GM18505 (cell line): ENCODE measurements at regions not wholly inside any gene's neighbourhood (a gene's known extent, or its start where the extent isn't known, plus 50 kb on each side); places are given as distances from the start of the nearest gene placed in this dataset.
"Not testable (repeated sequence)": the region's sequence is repeated elsewhere in the genome, so short reads cannot be mapped to it uniquely, and the experiment has no call there.

Experiments
- ATAC-seq: cut with Tn5 transposase; IDR thresholded peaks from one replicate; pipeline ENCODE4 v1.9.1; 2021; ENCODE audit not compliant: unreplicated experiment
- POLR2A ChIP-seq: IDR thresholded peaks from 4 replicates; pipeline ENCODE4 v1.6.1; 2011; ENCODE audit warnings: borderline replicate concordance; ENCODE audit not compliant: insufficient read depth, insufficient read length; ENCODE audit errors: extremely low read depth

GRCh38 chr7:42550706-42551470, 313.9 kb upstream of the GLI3 start:
- ATAC-seq = no peak
- no peak for TF ChIP-seq POLR2A

DNA sequence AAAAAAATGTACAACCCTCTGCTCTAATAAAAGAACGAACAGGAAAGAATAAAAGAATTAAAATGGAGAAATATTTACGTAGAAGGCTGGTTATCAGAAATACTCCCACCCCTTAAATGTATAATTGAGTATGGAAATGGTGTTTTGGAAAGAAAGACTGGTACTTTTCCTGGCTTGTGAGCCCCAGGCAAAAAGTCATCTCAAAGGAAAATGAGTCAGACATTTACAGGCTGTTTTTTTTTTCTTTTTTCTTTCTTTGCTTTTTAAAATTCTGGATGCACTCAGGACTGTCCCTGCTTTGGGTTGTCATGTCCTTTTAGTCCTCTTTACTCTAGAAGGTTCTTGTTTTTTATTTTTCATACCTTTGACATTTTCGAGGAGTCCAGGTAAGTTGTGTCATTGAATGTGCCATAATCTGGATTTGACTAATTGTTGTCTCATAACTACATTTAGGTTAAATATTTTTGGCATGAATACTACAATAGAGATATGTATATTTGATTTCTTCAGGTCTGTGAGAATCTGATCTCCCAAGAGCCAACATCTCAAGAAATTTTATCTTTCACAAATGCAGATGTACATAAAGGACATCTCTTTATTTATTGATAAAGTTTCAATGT, 313.0 kb upstream of the GLI3 start:
- no peak for TF ChIP-seq POLR2A
- no peak for ATAC-seq

GRCh38 chr7:42548816-42549611, 312.0 kb upstream of the GLI3 start:
- ATAC-seq = no peak
- no peak for TF ChIP-seq POLR2A

- no peak for ATAC-seq
- no peak for TF ChIP-seq POLR2A
These were observed 308.2 kb upstream of the GLI3 start for GRCh38 chr7:42545049-42545724.

DNA sequence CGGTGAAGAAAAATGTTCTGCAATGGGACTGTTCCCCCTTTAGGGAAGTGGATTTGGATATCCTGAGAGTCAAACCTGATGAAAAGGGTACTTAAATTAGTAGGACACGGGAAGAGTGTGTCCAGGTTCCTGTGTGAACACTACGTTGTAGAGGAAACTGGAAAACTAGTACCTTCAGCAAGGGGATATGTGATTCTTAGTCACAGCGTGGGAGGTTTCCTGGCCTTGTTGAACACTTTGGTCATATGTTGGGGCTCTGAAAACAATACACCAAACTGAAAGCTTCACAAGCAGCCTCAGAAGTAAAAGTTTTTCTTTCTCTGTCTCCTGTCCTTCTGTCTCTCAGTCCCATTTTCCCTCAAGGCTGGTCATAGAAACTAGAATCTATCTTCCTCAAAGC, 306.9 kb upstream of the GLI3 start:
- TF ChIP-seq POLR2A = no peak

DNA sequence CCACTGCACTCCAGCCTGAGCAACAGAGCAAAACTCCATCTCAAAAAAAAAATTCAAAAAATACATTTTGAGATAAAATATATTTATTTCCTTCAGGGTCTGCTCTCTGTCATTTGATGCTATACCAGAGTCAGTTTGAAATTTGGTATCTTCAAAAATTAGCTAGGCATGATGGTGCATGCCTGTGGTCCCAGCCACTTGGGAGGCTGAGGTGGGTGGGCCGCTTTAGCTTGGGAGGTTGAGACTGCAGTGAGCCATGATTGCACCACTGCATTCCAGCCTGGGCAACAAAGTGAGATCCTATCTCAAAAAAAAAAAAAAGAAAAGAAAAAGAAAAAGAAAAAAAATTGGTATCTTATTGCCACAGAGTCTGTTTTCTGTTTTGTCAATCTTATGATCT, 305.4 kb upstream of the GLI3 start:
- not testable (repeated sequence) for ATAC-seq

More for the DNA sequence above, 306.9 kb upstream of the GLI3 start:
- ATAC-seq = no peak

GRCh38 chr7:42534441-42534840, 297.4 kb upstream of the GLI3 start:
- TF ChIP-seq POLR2A = no peak
- ATAC-seq = no peak

DNA sequence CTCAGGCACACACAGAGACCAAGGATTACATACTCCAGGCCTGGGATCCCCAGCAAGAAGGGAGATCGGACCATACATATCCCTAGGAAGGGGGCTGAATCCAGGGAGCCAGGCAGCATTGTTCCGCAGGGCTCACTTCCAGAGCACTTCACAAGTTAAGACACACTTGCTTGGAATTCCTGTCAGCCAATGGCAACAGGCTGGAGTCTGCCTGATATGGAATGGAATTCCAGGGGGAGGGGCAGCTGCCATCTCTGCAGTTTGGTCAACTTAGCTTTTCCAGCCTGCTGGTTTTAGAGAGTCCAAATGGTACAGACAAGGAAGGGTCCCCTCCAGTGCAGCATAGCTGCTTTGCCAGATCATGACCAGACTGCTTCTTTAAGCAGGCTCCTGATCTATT, 290.0 kb upstream of the GLI3 start:
- TF ChIP-seq POLR2A = no peak
- ATAC-seq = no peak

GRCh38 chr7:42522227-42522991, 285.4 kb upstream of the GLI3 start:
- no peak for TF ChIP-seq POLR2A
- ATAC-seq = no peak

GRCh38 chr7:42511027-42511426, 274.0 kb upstream of the GLI3 start:
- TF ChIP-seq POLR2A = no peak
- no peak for ATAC-seq

GRCh38 chr7:42506097-42506496, 269.1 kb upstream of the GLI3 start:
- no peak for TF ChIP-seq POLR2A
- ATAC-seq = no peak

GRCh38 chr7:42502022-42502421, 265.0 kb upstream of the GLI3 start:
- TF ChIP-seq POLR2A = no peak
- no peak for ATAC-seq

GRCh38 chr7:42495256-42495655, 258.2 kb upstream of the GLI3 start:
- TF ChIP-seq POLR2A = no peak
- ATAC-seq = no peak

GRCh38 chr7:42494736-42495135, 257.7 kb upstream of the GLI3 start:
- no peak for ATAC-seq
- no peak for TF ChIP-seq POLR2A
